ENCODE measurements at regions not wholly inside any gene's neighbourhood (a gene's known extent, or its start where the extent isn't known, plus 50 kb on each side); places are given as distances from the start of the nearest gene placed in this dataset.

DNA sequence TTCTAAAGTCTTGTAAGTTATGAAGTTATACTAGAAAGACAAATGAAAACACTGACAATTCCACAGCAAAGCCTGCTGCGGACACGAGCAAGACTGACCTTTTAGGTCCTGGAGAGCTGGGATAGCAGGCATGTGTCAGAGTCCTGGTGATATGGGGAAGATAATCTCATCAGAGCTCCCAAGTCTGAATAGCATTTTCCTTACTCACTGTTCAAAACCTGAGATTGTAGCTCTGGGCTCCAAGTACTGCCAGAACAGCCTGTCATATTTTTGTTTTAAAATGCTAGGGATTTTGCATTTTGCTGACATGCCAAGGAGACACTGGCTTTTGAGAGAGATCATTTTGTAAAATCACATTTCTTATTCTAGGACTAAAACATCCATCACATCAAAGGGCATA, 90.1 kb downstream of the DRD1 start:
- TF ChIP-seq, protein P1, sequence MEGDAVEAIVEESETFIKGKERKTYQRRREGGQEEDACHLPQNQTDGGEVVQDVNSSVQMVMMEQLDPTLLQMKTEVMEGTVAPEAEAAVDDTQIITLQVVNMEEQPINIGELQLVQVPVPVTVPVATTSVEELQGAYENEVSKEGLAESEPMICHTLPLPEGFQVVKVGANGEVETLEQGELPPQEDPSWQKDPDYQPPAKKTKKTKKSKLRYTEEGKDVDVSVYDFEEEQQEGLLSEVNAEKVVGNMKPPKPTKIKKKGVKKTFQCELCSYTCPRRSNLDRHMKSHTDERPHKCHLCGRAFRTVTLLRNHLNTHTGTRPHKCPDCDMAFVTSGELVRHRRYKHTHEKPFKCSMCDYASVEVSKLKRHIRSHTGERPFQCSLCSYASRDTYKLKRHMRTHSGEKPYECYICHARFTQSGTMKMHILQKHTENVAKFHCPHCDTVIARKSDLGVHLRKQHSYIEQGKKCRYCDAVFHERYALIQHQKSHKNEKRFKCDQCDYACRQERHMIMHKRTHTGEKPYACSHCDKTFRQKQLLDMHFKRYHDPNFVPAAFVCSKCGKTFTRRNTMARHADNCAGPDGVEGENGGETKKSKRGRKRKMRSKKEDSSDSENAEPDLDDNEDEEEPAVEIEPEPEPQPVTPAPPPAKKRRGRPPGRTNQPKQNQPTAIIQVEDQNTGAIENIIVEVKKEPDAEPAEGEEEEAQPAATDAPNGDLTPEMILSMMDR (IDR thresholded peaks at IDR 0.05): no peak
- no peak for TF ChIP-seq POLR2A (IDR thresholded peaks at IDR 0.05)

Data from right lobe of liver (tissue), 4 donors.